Epithelial cell of esophagus (primary cell): ENCODE measurements at regions not wholly inside any gene's neighbourhood (a gene's known extent, or its start where the extent isn't known, plus 50 kb on each side); places are given as distances from the start of the nearest gene placed in this dataset.
"Not testable (repeated sequence)": the region's sequence is repeated elsewhere in the genome, so short reads cannot be mapped to it uniquely, and the experiment has no call there.

Experiments
- DNase-seq: peaks from one replicate; pipeline ENCODE4 v3.0.0; 2010; ENCODE audit warnings: low read depth
- H3K4me3 ChIP-seq: 2 replicates; pipeline ENCODE4 v1.5.1; 2011; ENCODE audit warnings: mild to moderate bottlenecking, low read length, control low read depth
- CTCF ChIP-seq: IDR thresholded peaks from 2 replicates; pipeline ENCODE4 v1.5.1; 2011; ENCODE audit warnings: low read depth, mild to moderate bottlenecking, low read length, control low read depth, inconsistent platforms; ENCODE audit not compliant: insufficient read depth; ENCODE audit errors: missing control alignments

- no peak overlapping the region for H3K4me3 ChIP-seq
- no peak for TF ChIP-seq CTCF
- DNase-seq: peak; percentile 34
Observed at GRCh38 chr15:100732211-100733055, 130.0 kb downstream of the ASB7 start.

GRCh38 chr15:100733101-100733842 is 130.9 kb downstream of the ASB7 start:
- peak; percentile 62 for DNase-seq
- H3K4me3 ChIP-seq: no peak overlapping the region
- TF ChIP-seq CTCF: no peak

- H3K4me3 ChIP-seq: not testable (repeated sequence)
- DNase-seq: peak; percentile 72
Observed at GRCh38 chr15:100733843-100734185, 131.4 kb downstream of the ASB7 start.

GRCh38 chr15:100734586-100734985 is 132.2 kb downstream of the ASB7 start:
- H3K4me3 ChIP-seq: no peak overlapping the region
- no peak for TF ChIP-seq CTCF

GRCh38 chr15:100735129-100736053 is 133.0 kb downstream of the ASB7 start:
- DNase-seq: no peak
- no peak overlapping the region for H3K4me3 ChIP-seq
- no peak for TF ChIP-seq CTCF

More at GRCh38 chr15:100734586-100734985, 132.2 kb downstream of the ASB7 start:
- DNase-seq: no peak

GRCh38 chr15:100737214-100737613 is 134.8 kb downstream of the ASB7 start:
- no peak for DNase-seq
- TF ChIP-seq CTCF: no peak
- H3K4me3 ChIP-seq: no peak overlapping the region

GRCh38 chr15:100738614-100739013 is 136.2 kb downstream of the ASB7 start:
- TF ChIP-seq CTCF: no peak
- no peak for DNase-seq
- H3K4me3 ChIP-seq: no peak overlapping the region
